NCI-H69 (cell line): ENCODE measurements at regions not wholly inside any gene's neighbourhood (a gene's known extent, or its start where the extent isn't known, plus 50 kb on each side); places are given as distances from the start of the nearest gene placed in this dataset.

Source experiments
- DNase-seq: peaks from one replicate; lab custom pipeline; 2025; lab: John Stamatoyannopoulos, UW

DNA sequence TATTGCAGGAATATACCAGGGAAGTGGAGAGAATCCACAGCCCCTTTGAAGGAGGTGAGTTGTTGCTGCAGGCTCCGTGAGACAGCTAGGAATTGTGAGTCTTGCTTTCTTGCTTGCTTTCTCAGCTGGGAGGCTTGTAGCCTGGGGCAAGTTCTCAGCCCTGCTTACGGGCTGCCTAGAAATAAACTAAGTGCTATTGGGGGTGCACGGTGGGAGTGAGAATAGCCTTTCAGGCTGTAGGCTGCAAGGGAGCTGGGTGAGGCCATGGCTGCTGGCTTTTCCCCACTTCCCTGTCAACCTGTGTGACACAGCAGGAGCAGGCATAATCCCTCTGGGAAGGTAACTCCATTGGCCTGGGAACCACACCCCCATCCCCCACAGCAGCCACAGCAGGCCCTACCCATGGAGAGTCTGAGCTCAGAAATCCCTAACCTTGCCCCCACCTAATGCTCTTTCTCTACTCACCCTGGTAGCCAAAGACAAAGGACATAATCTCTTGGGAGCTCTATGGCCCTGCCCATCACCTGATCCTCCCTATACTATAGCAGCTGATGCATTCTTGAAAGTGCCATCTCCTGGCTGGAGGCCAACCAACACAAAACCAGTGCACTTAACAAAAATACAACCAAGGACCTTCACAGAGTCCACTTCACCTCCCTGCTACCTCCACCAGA is 113.0 kb downstream of the MMRN1 start:
- peak; percentile 74 for DNase-seq

- DNase-seq: no peak
Observed at GRCh38 chr4:90012918-90013317, 114.3 kb upstream of the CCSER1 start.

- peak; percentile 11 for DNase-seq
Observed at GRCh38 chr4:90024519-90024918, 102.7 kb upstream of the CCSER1 start.

GRCh38 chr4:90025248-90025647 is 101.9 kb upstream of the CCSER1 start:
- peak; percentile 73 for DNase-seq

- DNase-seq: peak; percentile 5
Observed at GRCh38 chr4:90027565-90027964, 99.6 kb upstream of the CCSER1 start.

- peak; percentile 96 for DNase-seq
Observed at GRCh38 chr4:90028460-90028859, 98.7 kb upstream of the CCSER1 start.

- peak; percentile 79 for DNase-seq
Observed at GRCh38 chr4:90030202-90030601, 97.0 kb upstream of the CCSER1 start.

DNA sequence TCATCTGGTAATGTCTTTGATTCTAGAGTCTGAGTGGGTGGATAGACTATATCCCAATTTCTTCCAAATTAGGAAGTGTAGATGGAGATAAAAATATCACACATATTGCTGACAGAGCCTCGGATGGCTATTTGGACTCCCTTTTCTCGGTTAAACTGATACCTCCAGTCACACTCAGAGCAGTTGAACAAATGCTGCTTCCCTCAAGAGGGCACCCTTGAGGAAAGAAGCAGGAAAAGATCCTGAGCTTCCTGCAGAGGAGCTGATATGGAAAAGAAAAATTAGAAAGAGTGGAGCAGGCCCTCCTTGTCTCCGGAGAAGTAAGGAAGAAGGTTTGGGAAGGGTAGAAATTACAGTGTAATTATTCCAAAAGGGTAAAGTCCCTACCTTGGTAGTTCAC is 96.2 kb upstream of the CCSER1 start:
- peak; percentile 86 for DNase-seq

DNA sequence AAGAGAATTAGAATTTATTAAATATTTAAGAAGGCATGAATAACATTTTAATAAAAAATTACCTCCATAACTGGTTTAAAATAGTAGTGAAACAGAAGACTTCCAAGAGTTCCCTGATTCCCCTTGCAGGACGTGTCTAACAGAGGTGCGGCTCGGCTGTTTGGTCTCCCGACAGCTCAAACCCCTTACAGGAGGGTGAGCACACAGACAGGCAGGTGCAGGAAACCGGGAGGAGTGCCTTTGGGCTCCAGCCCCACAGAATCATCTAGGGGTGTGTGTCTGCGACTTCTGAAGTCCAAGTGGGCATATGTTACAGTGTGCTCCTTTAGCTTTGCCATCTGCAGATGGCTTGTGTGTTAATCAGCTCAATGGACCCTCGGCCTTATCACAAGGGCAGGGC is 88.1 kb upstream of the CCSER1 start:
- no peak for DNase-seq

GRCh38 chr4:90051999-90052398 is 75.2 kb upstream of the CCSER1 start:
- DNase-seq: peak; percentile 27

DNA sequence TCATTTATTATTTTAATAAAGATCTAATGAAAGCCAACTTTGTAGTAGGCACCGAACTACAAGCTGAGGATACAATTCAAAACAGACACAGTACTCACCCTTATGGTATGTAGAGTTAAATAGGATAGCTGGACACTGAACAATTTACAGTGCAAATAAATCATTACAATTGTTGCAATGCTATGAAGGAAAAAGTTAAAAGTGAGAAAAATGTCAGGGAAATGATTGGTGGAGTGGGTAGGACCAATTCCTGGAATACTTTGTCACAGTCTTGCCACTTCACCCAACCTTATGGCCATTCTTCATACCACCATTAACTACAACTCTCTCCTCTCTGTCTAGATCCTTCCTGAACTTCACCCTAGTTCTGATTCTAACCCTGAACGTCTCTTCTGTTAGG is 70.1 kb upstream of the CCSER1 start:
- no peak for DNase-seq

DNA sequence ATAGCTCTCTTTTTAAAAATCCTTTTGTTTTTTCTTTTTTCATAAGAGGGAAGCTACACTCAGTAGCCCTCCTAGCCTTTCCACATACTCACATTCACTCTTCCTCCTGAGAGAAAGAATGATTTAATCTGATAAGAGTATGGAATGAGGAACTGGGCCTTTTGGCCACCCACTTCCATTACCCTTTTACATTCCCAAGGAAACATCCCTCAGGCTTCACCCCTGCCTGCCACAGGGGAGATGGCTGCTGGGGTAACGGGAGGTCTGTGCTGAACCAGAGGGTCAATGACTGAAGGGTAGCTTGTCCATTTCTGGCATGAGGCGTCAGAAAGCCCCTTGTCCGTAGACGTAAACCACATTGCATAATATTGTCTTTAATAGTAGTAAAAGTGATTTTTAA is 67.2 kb upstream of the CCSER1 start:
- peak; percentile 59 for DNase-seq

- peak; percentile 57 for DNase-seq
Observed at GRCh38 chr4:90061881-90062280, 65.3 kb upstream of the CCSER1 start.

DNA sequence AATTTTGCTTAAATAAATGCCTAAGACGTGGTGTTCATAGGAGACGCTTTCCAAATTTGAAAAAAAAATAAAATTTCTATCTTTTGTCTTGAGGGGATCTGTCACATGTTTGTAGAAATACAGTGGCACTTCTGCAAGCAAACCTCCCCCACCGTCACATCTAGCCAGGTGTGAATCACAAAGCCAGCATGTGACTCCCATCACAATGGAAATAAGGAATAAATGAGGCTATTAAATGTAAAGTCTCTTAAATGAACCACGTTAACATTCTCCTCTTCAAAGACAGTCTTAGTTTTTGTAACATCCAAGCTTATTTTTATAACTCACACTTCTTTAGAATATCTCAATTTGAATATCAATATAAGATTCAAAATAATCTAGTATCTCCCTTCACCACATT is 63.0 kb upstream of the CCSER1 start:
- DNase-seq: peak; percentile 53

- DNase-seq: no peak
Observed at GRCh38 chr4:90069151-90069550, 58.0 kb upstream of the CCSER1 start.

DNA sequence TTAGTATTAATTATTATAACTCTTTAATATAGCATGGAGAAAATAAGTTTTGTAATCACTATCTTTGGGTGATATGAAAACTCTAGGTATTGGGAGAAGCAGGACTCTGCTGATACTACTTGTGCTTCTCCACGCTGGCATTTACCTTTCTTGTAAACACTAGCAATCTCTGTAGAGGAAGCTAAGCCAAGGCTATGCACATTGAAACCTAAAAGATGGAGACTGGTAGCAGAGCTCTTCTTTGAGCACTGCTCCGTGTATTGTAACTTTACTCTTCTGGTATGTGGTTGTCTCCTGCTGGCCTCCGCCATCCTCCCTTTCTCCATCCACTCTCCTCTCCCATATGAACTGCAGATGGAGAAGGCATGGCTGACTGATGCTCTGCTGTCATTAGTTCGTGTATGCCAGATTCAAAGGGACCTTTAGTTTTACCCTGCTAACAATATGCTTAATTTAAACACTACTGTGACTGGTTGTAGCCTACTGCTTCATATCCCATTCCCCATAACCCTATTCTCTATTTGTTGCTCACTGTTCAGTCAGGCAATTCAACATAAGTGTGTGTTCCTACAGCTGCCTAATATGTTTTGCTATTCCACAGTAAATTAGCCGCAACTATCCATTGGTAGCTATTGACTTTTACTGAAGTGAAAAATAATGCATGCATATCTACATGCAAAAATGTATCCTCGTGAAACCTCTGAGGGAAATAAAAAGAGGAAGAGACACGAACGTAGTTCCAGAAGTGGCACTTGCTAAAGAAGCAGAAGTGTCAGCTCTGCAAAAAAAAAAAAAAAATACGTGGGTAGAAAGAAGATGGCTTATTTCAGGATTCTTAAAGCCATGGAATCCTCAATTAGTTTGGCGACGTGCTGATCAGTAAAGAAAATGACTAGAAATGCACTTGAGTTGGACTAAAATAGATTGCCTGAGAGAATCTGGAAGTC is 55.6 kb upstream of the CCSER1 start:
- DNase-seq: no peak

GRCh38 chr4:90074322-90074886 is 52.8 kb upstream of the CCSER1 start:
- peak; percentile 75 for DNase-seq
